GM18867 (cell line): ENCODE measurements at regions not wholly inside any gene's neighbourhood (a gene's known extent, or its start where the extent isn't known, plus 50 kb on each side); places are given as distances from the start of the nearest gene placed in this dataset.

ENCODE experiments used
- ATAC-seq: cut with Tn5 transposase; IDR thresholded peaks from one replicate; pipeline ENCODE4 v1.9.1; 2021; ENCODE audit warnings: mild to moderate bottlenecking, moderate library complexity; ENCODE audit not compliant: unreplicated experiment

DNA sequence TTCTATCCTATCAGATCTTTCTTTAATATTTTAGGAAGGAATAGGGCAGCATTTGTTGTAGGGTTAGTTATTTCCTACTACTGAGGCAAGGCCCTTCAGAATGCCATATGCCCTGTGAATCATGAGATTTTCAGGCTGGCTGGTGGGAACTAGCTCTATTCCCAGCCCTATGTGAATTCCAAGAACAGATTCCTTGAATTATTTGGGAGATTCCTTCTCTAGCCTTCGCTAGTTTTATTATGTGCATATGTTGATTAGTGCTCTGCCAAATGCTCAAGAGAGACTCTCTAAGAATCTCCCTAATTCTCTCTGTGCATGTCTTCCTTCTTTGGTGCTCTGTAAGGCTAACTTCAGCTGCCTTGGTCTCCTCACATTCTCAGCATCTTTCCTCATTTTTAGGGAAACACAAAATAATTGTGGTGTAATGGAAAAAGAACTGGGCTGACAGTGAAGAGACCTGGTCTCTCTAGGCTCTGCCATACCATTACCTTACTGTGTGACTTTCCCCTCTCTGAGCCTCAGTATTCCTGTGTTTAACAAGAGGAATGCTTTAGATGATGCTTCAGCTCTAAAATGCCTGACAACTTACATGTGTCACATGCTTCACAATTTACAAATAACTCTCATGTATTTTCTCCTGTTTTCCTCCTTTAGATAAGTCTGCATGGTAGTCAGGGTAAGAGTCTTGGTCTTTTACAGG, 79.7 kb downstream of the VMA21 start:
- ATAC-seq = no peak

DNA sequence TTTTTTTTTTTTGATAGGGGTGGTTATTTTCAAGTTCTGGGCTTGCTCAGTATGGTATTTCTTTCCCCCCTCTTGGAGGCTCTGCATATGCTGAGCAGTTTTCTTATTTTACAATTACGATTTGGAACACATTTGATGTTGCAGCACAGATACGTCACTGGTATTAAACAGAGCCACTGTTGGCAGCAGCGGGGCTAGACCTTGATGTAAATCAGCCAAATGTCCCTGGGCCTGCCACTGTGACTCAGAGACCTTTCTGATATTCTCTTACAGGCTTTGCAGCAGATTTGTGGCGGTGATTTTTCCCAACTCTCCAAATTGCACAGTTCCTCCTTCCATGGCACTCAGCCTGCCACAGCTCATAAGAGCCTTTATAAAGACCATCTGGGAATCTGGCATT, 81.1 kb downstream of the VMA21 start:
- no peak for ATAC-seq

DNA sequence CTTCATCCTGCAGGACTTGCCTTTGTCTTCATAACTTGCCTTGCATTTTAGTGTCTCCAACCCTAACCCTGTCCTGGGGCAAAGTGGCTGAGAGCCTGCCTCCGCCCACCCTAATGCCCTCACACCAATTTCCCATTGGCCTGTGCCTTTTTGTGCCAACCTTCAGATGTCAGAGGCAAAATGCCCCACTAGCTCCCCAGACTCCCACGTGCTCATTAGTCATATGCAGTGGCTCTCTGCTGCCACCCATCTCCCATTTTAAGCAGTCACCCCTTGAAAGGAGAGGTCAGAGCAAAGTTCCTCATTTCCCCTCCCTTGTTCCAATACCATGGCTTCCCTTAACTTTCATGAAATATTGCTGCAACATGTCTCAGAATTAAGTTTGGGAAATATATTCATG, 74.8 kb upstream of the PASD1 start:
- ATAC-seq = peak; percentile 95

DNA sequence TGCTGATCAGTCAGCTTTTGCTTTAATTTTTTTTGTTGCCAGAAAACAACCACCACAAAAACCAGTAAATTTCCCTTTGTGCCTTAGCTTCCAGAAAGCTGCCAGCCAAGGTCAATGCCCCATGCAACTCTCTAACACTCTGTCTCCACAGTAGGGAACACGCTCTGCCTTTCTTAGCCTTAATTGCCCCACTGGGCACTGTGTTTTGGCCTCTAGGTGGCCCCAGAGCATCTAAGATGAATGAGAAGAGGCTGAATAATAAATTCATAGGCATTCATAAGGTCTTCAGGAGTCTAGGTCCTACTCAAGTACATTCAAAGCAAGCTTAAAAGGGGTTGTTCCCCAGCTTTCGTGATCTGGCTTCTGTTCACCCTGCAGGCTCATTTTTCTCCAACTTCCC, 57.7 kb upstream of the PASD1 start:
- ATAC-seq = peak; percentile 56

DNA sequence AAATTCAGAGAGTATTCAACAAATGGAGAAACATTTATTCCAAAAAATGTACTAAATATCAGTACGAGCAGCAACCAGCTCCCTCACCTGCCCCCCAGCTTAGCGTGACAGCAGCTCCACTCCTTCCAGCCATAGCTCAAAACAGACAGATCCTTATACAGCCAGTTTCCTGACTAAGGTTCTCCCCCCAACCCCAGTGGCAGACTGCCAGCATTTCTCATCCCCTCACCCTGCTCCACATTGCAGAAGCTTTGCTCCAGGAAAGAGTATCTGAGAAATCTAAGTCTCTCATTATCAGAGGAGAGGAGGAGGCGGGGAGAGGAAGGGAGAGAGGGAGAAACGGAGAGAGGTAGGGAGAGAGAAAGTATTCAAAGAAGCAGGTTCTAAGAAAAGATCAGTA, 53.3 kb upstream of the PASD1 start:
- no peak for ATAC-seq

DNA sequence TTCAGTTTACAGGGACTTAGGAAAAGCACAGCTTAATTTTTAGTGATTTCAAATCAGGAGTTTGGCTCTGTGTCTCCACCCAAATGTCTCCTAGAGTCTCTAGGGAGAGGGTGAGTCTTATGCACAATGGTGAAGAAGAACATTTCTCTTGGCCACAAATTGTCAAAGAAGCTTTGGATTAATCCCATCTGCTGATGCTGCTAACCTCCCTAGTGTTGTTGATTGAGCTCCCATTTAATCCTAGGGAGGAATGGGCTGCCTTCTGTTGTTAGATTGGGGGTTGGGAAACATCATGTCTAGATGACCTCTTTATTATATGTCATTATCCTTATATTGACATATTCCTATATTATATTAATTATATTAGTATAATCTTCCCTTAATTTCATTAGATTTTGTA, 50.0 kb upstream of the PASD1 start:
- ATAC-seq = no peak
